ENCODE measurements at regions not wholly inside any gene's neighbourhood (a gene's known extent, or its start where the extent isn't known, plus 50 kb on each side); places are given as distances from the start of the nearest gene placed in this dataset.

GRCh38 chr3:134427400-134428111 is 53.3 kb upstream of the AMOTL2 start:
- peak; percentile 100 for DNase-seq

- DNase-seq = peak; percentile 63
These were observed 52.5 kb upstream of the AMOTL2 start for GRCh38 chr3:134426660-134427181.

GRCh38 chr3:134425943-134426342 is 51.7 kb upstream of the AMOTL2 start:
- no peak for DNase-seq

Measured in fibroblast of skin of right quadriceps (primary cell).